Gastroesophageal sphincter (tissue), 4 donors: ENCODE measurements at regions not wholly inside any gene's neighbourhood (a gene's known extent, or its start where the extent isn't known, plus 50 kb on each side); places are given as distances from the start of the nearest gene placed in this dataset.

ENCODE experiments used
- ATAC-seq: fragments of 150-250 bp; one replicate; pipeline ENCODE4 v1.9.1; 2016; ENCODE audit warnings: mild to moderate bottlenecking, moderate library complexity
- H3K27ac ChIP-seq, 4 donors: fragments of 200-600 bp; sonication (generic) in 3 of 4; 1 replicate in 3 of 4; 2 replicates in 1 of 4; pipeline ENCODE4 v1.5.1; 2016 to 2019
- H3K27me3 ChIP-seq: fragments of 200-600 bp; sonication (generic); one replicate; pipeline ENCODE4 v1.5.1; 2019
- H3K36me3 ChIP-seq, 2 donors: fragments of 200-600 bp; sonication (generic); one replicate each; pipeline ENCODE4 v1.5.1; 2019; ENCODE audit warnings: control low read depth in 1 of 2
- H3K4me1 ChIP-seq, 3 donors: fragments of 200-600 bp; sonication (generic); 1 replicate in 2 of 3; 2 replicates in 1 of 3; pipeline ENCODE4 v1.5.1; 2016 to 2019; ENCODE audit warnings: control low read depth in 2 of 3
- H3K4me3 ChIP-seq, 2 donors: fragments of 200-600 bp; sonication (generic); one replicate each; pipeline ENCODE4 v1.5.1; 2019; ENCODE audit warnings: mild to moderate bottlenecking in 1 of 2, moderate library complexity in 1 of 2
- H3K9me3 ChIP-seq, 3 donors: fragments of 200-600 bp; sonication (generic); one replicate each; pipeline ENCODE4 v1.5.1; 2017 to 2019; ENCODE audit warnings: control low read depth in 2 of 3
- EP300 ChIP-seq: sonication (generic); formaldehyde crosslinking; IDR thresholded peaks from one replicate; pipeline ENCODE4 v1.6.1; 2017; ENCODE audit warnings: antibody characterized with exemption, mild to moderate bottlenecking
- POLR2A ChIP-seq, 2 donors: fragments of 450-650 bp; IDR thresholded peaks; one replicate each; pipeline ENCODE4 v1.6.1; 2017; ENCODE audit warnings: antibody characterized with exemption in 2 of 2, mild to moderate bottlenecking in 2 of 2, moderate library complexity in 1 of 2
- POLR2AphosphoS5 ChIP-seq: sonication (generic); formaldehyde crosslinking; IDR thresholded peaks from one replicate; pipeline ENCODE4 v1.6.1; 2017; ENCODE audit warnings: antibody characterized with exemption
- WGBS, 2 donors: methylation state at CpG; one replicate each; pipeline ENCODE4 v1.1.5; 2018; ENCODE audit warnings: low coverage in 1 of 2; 5-methylcytosine and 5-hydroxymethylcytosine counted together
- TF ChIP-seq, protein P1 (sequence below), 4 experiments: fragments of 200-600 bp in 2 of 4; fragments of 450-650 bp in 2 of 4; sonication (generic) in 1 of 4; IDR thresholded peaks; one replicate each; pipeline ENCODE4 v1.5.1; 2017 to 2019; ENCODE audit warnings: antibody characterized with exemption in 4 of 4, mild to moderate bottlenecking in 2 of 4, moderate library complexity in 2 of 4

DNA sequence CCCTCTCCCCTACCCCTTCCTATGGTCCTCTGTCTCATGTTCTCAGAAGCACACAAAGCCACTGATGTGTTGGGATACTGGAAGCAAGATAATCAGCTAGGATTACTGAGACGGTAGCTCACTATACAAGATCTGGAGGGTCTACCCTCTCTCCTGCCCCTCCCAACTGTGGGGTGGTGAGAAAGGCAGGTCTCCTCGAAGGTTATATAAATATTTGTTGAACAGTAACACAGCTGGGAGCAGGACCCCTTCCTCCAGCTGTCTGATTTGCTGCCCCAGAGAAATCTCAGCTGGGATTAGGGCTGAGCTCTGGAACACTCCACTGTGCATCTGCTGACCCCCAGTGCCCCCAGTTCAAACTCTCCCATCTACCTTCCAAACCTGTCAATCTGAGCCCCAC, 94.2 kb upstream of the IPO9 start:
- Histone ChIP-seq H3K9me3 (no peaks in the 10 kb centered on the region), H3K4me1 (peaks cover 0 to 64% (median 31%) of the 10 kb centered on the region in 3 donors), H3K27me3 (no peaks in the 10 kb centered on the region), H3K4me3 (no peak overlapping the region), H3K36me3 (no peaks in the 10 kb centered on the region), H3K27ac (no peak overlapping the region)
- TF ChIP-seq POLR2AphosphoS5 (no peak), EP300 (no peak), POLR2A (IDR thresholded peaks at IDR 0.05) (no peak)
- TF ChIP-seq, protein P1, sequence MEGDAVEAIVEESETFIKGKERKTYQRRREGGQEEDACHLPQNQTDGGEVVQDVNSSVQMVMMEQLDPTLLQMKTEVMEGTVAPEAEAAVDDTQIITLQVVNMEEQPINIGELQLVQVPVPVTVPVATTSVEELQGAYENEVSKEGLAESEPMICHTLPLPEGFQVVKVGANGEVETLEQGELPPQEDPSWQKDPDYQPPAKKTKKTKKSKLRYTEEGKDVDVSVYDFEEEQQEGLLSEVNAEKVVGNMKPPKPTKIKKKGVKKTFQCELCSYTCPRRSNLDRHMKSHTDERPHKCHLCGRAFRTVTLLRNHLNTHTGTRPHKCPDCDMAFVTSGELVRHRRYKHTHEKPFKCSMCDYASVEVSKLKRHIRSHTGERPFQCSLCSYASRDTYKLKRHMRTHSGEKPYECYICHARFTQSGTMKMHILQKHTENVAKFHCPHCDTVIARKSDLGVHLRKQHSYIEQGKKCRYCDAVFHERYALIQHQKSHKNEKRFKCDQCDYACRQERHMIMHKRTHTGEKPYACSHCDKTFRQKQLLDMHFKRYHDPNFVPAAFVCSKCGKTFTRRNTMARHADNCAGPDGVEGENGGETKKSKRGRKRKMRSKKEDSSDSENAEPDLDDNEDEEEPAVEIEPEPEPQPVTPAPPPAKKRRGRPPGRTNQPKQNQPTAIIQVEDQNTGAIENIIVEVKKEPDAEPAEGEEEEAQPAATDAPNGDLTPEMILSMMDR (IDR thresholded peaks at IDR 0.05), result no peak
- ATAC-seq, result no peak
- WGBS, 2 donors, result no CpG with 5 or more reads among the region's 2 CpGs

DNA sequence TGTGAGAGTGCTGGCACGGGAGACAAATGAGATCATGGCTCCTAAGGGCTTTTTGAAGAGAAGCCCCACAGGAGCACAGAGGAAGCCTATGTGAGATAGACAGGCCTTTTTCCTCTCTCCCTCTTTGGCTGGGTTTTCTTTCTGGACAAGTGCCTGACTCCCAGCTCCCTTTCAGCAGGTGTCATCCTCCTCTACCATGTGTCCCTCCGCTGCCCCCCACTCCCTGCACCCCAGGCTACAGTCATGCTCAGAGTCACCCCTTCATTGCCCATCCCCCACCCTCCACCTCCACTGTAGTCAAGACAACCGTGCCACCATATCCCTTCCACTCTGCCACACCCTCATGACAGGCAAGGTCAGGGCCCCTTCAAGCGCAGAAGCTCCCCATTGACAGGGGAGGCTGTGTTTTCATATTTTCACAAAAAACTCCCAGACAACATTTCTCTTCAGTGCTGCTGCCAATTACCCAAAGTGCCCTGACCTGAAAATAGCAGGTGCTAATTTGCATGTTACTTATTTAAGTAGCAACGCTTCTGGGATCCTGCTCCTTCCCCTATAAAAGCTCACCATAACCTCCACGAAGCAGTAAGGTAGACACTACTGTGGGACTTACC, 92.1 kb upstream of the IPO9 start:
- H3K4me3 ChIP-seq, result no peak overlapping the region

DNA sequence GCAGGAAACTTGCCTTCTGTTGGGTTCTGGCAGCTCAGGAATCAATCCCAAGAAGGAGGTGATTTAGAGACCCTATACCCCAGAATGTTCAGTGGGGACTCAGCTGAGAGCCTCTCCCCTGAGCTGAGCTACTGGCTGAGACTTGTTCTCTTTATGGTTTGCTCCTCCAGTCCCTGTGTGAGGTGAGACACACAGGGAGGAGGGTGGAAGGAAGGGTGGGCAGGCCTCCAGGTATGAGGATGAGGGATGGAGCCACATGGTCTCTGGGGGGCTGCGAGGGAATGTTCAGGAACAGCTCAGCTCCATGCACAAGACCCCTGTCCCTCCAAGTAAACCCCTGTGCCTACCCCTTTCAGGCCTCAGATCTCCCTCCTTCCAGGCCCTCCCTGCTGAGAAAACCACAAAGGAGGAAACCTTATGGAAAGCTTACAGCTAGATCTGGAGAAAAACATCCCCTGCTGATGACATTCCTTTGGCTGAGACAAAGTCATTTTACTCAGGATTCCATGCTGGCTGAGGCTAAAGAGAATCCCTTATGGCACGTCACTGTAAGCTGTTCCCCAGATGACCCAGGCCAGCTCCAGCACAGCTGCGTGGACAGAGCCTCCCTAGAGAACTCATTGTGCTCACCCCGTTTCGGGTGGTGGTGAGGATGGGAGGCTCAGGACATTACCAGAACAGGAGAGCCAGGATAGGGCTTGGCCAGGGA, 91.5 kb upstream of the IPO9 start:
- no peak overlapping the region for H3K4me3 ChIP-seq
- TF ChIP-seq POLR2AphosphoS5 (no peak), EP300 (no peak), POLR2A (IDR thresholded peaks at IDR 0.05) (no peak)
- TF ChIP-seq, protein P1 (IDR thresholded peaks at IDR 0.05), result no peak
- 37 to 80% methylated on average over 1 to 2 of the region's 5 CpGs for WGBS, 2 donors
- H3K9me3 ChIP-seq, result no peaks in the 10 kb centered on the region
- H3K4me1 ChIP-seq, result peaks cover 0 to 77% (median 31%) of the 10 kb centered on the region in 3 donors
- H3K27ac ChIP-seq, result peak overlapping the region in 3 of 4 donors; percentile 47 to 84 (median 71)
- ATAC-seq, result peak; percentile 67
- no peaks in the 10 kb centered on the region for H3K27me3 ChIP-seq
- H3K36me3 ChIP-seq, result no peaks in the 10 kb centered on the region

More for the DNA sequence above, 92.1 kb upstream of the IPO9 start:
- Histone ChIP-seq H3K4me1 (peaks cover 0 to 78% (median 31%) of the 10 kb centered on the region in 3 donors), H3K27me3 (no peaks in the 10 kb centered on the region), H3K9me3 (no peaks in the 10 kb centered on the region), H3K27ac (peak overlapping the region in 3 of 4 donors; percentile 47 to 84 (median 71)), H3K36me3 (no peaks in the 10 kb centered on the region)
- no peak for ATAC-seq
- TF ChIP-seq, protein P1 (IDR thresholded peaks at IDR 0.05), result no peak
- TF ChIP-seq EP300 (no peak), POLR2A (IDR thresholded peaks at IDR 0.05) (no peak), POLR2AphosphoS5 (no peak)
- WGBS, 2 donors, result 71 to 74% methylated on average over 3 to 6 of the region's 6 CpGs

DNA sequence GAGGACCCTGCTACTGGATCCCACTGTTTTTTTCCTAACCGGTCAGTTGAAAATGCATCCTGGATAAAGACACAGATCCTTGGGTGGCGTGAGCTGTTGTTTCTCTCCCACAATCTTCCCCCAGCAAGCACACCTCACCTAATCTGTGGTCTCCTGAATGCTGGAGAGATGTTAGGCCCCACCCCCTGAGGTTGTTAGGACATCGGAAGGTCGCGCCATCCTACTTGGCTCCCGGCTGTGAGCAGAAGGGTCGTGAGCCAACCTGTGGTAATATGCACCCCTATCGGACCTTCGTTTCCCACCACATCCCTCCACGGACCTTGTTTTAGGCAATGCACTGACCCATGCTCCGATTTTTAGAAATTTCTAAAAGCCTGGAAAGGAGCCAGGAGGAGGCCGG, 89.9 kb upstream of the IPO9 start:
- peak overlapping the region; percentile 42 to 72 for H3K4me3 ChIP-seq
- 50 to 58% methylated on average over 6 to 8 of the region's 12 CpGs for WGBS, 2 donors
- TF ChIP-seq POLR2AphosphoS5, result no peak
- TF ChIP-seq, protein P1 (IDR thresholded peaks at IDR 0.05), result no peak
- no peak for TF ChIP-seq EP300
- no peak for TF ChIP-seq POLR2A (IDR thresholded peaks at IDR 0.05)
- peak; percentile 33 for ATAC-seq
- peak overlapping the region in 3 of 4 donors; percentile 71 to 84 (median 75) for H3K27ac ChIP-seq
- no peaks in the 10 kb centered on the region for H3K27me3 ChIP-seq
- no peaks in the 10 kb centered on the region for H3K9me3 ChIP-seq
- H3K4me1 ChIP-seq, result peaks cover 0 to 77% (median 31%) of the 10 kb centered on the region in 3 donors
- no peaks in the 10 kb centered on the region for H3K36me3 ChIP-seq
